NCI-H774 (cell line): ENCODE measurements at regions not wholly inside any gene's neighbourhood (a gene's known extent, or its start where the extent isn't known, plus 50 kb on each side); places are given as distances from the start of the nearest gene placed in this dataset.
"Not testable (repeated sequence)": the region's sequence is repeated elsewhere in the genome, so short reads cannot be mapped to it uniquely, and the experiment has no call there.

Experiments used
- DNase-seq: peaks from one replicate; lab custom pipeline; 2025; lab: John Stamatoyannopoulos, UW

DNA sequence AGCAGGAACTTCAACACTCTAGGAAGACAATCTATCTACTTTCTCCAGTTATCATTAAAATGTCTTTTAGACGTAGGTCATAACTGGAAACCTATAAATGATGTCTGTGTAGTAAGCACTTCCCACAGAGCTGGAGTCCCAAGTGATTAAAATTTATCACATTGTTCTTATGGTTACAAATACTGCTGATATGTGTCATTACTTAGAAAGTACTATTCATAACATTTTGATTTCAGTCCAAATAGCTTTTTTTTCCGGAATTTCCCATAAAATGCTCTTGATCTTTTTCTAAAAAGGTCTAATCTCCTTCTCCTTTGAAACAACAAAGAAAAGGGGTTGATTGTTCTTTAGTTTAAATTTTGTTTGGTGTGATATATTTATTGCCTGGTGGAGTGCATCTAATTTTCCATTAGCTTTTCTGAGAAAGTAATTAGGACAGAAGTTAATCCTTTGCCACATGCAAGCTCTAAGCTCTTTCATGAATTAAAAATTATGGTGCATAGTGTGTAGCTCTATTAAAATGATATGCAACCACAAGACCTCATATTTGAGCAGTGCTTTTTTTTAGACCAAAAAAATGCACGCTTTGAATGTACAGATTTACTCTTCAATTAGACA lies 132.7 kb upstream of the TCF21 start:
- no peak for DNase-seq

DNA sequence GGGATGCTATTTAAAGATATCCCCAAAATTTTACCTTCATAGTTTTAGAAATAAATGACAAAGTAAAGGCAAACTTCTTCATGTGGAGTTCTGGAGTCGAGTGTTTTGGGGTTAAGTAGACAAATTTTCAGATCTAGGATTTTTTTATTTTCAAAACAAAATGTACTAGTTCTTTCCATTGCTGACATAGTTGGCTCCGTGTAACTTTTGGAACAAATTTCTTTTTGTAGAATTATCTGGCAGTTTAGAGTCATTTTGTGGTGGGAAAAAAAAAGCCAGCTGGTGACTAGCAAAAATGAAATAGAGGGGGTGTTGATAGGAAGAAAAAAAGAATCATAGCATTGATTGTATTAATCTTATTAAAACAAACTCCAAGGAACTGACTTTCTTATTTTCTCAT lies 131.6 kb upstream of the TCF21 start:
- no peak for DNase-seq

DNA sequence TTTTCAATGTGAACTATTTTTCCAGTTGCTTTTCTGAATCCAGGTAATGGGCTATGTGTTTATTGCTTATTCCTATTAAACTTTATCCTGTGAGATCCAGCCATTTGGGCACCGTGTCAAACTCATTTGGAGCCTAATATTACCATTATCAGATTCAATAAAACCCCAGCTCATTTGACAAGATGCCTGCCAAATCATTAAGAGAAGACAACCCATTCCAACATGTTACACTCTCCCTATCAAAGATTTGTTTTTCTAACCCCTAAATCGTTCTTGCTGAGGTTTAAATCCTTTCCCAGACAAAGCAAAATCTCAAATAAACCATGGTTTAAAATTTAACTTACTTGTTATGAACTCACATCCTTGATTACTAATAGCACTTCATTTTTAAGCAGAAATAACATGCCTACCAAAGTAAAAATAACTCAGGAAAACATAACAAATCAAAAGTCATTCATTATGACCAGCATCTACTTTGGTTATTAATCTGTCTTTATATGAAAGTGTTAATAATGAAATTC lies 130.0 kb upstream of the TCF21 start:
- DNase-seq = no peak

DNA sequence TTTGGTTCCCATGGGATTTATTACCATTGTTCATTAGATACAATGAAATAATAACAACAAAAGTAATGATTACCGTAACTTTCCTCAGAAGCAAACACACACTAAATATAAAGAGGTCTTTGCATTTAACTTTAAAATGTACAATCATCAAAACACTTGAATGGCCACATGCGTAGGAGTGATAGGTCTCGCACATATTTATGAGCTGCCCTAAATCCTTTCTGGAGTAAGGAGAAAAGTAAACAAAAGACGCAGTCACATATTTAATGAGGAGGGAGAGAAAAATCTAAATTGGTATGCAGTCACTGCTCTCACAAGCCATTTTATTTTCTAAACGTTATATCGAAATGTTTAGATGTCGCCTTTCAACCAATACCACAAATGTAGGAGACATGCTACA lies 129.4 kb upstream of the TCF21 start:
- DNase-seq = no peak

DNA sequence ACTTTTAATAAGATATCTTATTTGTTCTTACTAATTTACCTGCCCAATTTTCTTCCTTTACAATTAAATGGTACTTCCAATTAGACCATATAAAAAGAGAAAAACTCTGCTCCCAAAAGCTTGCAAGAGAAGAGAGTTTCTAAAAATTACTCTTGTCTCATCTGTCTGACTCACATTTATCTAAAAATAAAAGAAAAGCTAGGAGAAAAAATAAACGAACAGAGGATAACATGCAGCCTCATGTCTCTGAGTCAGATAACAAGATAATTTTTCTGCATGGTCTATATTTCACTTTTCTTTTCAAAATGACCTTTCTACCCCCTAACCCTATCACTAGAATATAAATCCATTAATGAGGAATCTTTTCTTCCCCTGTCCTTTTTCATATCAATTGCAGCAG lies 127.2 kb upstream of the TCF21 start:
- no peak for DNase-seq

DNA sequence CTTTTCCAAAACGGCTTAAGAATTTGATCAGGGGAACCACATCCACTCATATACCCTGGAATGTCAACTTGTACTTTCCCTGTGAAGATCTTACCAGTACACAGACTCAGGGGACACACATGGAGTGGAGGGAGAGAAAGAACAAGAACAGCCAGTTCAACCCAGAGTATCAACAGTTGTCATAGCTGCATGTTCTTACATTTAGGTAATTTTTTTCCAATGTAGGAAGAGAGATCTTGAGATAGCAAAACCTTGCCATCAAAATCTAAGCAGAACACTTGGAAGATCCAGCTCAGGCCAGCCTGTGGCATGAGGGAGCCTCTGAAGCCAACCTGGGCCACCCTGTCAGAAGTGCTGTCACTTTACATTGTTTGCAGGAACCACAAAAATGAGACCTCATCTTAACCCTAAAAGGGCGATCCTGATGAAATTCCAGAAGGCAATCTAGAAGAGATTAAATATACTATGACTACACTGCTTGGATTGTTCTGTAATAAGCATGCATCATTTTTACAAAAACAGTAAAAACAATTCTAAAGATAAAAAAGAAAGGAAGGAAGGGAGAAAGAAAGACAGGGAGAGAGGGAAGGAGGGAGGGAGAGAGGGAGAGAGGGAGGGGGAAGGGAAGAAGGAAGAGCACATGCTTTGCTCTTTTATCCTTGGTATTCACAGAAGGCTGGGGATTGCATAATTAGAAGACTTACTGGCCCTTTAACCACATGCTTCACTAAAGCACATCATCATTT lies 124.7 kb upstream of the TCF21 start:
- DNase-seq = no peak

- no peak for DNase-seq
These were observed 124.1 kb upstream of the TCF21 start for GRCh38 chr6:133764754-133765208.

DNA sequence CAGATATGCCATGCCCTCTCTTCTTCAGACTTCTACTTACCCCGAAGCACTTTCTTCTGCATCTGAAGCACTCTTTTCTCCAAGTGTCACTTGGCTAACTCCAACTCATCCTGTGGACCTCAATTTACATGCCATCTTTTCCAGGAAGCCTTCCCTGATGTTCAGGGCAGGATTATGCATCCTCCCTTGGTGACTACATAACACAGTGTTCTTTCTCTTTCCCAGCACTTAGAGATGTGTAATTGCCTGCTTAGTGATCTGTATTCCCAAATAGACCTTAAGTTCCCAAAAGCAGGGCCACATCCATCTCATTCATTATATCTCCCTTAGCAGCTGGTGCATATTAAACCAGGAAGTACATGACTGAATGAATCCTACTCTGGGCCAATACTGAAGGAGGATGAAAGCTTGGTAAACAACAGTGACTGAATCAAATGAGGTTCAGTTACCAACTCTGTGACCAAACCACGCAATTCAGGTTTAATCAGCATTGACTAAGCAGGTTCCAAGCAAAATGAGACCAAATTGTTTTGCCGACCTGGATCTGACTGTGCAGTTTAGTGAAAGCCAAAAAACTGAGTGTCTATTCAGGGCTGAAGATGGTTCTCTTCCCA lies 121.4 kb upstream of the TCF21 start:
- DNase-seq = no peak

- no peak for DNase-seq
These were observed 120.1 kb upstream of the TCF21 start for GRCh38 chr6:133768656-133769295.

GRCh38 chr6:133769463-133769862 lies 119.5 kb upstream of the TCF21 start:
- no peak for DNase-seq

DNA sequence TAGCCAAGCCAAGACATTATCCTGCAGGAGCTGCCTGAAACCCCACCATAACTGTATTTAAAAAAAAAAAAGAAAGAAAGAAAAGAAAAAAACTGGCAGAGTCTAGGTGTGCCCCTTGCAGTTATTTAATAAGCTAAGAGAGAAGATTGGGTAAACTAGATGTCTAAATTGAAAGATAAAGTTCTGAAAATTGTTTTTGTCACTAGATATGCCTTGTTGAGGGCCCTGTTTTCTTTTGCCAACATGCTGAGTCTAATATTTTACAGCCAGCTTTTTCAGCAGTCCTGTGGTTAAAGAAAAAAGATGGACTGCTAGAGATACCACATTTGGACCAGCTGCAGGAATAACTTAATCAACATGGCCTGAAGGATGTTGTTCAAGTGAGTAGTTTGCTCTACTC lies 116.3 kb upstream of the TCF21 start:
- no peak for DNase-seq

DNA sequence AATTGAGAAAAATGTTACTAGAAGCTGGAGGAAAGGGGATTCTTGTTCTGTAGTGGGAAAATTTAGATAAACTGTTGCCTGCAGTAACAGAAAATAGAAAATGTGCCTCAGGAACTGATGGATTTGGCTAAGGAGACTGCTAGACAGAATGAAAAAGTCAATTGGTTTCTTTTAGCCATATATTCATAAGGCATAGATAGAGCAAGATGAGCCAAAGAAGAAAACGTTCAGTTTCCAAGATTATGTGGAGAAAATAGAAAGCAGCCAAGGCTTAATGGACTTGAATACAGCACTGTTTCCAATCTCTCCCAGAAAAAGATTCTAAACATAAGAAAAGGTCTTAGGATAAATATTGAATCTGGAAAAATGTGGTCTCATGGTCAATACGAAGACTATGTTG lies 115.1 kb upstream of the TCF21 start:
- DNase-seq = no peak

GRCh38 chr6:133774356-133774755 lies 114.6 kb upstream of the TCF21 start:
- DNase-seq = no peak

DNA sequence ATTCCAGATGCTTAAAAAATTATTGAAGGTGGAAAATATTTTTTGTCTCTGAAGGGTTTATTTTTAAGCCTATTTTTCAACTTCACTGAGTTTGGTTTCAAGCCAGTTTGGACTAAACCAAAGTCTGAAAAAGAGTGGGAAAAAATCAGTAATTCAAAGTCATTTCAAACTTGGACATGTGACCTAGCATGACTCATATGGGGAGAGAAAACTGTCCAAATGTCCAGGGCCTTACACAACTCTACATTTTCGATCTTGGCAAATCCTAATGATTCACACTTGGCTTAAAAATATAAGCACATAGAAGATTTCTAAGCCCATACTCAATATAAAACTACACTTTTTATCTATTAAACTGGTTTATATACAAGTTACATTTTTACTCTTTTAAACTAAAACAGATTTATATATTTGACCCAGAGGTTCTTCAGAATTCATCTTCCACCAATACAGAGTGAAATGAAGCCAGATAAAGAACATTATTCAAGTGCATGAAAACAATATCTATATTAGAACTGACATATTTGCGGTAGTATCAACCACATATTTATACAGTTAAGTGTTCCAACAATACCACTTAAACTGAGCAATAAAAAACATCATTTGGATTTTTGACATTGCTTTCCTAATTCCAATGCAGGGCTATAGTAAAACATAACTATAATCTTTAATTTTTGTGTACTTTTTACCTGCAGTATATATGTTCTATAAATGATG lies 110.3 kb upstream of the TCF21 start:
- DNase-seq = no peak

DNA sequence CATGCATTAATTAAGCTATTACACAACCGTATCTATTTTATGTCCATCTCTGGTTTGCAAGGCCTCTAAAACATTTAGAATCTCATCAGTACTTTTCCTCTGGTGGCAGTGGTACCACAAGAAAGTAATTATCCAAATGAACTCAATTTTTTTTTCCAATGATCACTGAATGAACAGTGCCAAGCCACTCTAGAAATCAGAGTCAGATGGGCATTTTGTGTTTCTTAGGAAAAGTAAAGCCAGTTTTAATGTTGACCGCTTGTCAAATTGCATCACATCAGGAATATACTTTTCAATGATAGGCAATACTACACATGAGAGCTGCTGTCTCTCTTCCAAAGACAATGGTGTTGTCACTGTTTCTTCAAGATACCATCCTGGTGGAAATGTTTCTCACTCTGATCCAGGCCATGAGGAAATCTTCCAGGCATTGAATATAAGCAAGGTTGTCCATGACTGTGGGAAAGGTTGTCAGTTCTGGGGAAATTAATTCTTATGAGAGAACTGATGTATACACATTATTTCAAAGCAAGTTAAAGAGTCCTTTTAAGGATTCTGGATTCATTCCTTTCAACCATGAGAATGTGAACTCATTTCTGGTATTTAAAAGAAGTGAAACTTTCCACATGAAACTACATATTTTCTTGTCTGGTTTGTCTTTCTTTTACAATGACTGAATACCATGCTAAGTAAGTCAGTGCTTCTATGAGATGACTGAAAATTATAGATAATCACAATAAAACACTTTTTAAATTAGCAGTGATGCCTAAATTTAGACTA lies 108.8 kb upstream of the TCF21 start:
- DNase-seq = no peak

- no peak for DNase-seq
These were observed 102.9 kb upstream of the TCF21 start for GRCh38 chr6:133786016-133786415.

GRCh38 chr6:133787122-133787521 lies 101.8 kb upstream of the TCF21 start:
- no peak for DNase-seq

DNA sequence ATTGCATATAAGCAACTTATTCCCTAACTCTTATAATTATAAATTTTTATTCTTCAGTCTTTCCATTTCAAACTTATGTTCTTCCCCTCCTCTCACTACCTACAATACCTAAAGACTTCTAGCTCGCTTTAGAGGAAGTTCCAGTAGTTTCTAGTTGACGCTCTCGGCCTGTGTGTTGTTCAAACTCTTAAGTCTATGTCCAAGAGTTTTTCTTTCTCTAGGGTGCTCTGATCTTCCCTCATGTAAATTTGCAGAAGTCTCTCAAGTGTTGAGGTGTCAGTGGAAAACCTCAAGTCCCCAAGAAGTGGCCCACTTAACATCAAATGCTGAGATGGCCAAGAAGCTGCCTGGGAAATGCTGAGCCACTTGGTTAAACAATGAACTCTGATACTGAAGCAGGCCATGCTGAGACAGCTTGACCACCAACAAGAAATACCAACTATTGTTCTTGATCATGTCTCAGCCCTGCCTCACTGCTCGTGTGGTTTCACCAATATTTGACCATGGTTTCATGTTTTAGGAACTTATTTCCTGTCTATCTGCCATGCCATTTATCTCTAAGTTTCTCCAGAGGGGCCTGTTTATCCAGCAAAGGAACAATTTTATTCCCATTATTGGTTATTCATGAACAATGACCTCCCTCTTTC lies 100.9 kb upstream of the TCF21 start:
- DNase-seq = no peak

DNA sequence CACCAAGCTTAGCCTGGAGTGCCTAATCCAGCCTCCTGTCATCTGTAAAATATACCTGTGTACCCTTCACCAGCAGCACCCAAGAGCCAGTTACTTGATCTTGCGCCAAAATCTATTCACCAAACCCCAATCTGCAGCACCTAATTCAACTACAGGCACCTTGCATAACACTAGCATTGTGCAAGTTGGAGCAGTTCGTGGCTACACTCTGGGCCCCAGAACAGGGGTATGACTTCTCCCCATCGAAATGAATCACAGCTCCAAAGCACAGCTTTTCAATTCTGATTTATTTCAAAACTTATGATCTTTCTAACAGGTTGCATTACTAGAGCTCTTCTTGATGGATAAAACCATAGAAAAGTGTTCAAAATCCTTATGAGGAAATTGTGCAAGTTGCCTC lies 100.4 kb upstream of the TCF21 start:
- no peak for DNase-seq

DNA sequence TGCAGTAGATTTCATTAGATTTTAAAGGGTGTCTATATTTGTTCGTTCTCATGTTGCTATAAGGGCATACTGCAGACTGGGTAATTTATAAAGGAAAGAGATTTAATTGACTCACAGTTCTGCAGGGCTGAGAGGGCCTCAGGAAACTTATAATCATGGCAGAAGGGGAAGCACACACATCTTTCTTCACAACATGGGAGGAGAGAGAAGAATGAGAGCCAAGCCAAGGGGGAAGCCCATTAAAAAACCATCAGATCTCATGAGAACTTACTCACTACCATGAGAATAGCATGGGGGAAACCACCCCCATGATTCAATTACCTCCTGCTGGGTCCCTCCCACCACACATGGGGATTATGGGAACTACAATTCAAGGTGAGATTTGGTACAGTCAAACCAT lies 99.5 kb upstream of the TCF21 start:
- not testable (repeated sequence) for DNase-seq

DNA sequence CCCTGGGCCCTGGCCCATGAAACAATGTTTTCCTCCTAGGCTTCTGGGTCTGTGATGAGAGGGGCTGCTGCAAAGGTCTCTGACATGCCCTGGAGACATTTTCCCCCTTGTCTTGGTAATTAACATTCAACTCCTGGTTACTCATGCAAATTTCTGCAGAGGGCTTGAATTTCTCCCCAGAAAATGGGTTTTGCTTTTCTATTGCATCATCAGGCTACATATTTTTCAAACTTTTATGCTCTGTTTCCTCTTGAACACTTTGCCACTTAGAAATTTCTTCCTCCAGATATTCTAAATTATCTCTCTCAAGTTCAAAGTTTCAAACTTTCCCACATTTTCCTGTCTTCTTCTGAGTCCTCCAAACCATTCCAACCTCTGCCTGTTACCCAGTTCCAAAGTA lies 98.2 kb upstream of the TCF21 start:
- DNase-seq = not testable (repeated sequence)
